KBM-7 (cell line): ENCODE measurements at regions not wholly inside any gene's neighbourhood (a gene's known extent, or its start where the extent isn't known, plus 50 kb on each side); places are given as distances from the start of the nearest gene placed in this dataset.

Experiments
- DNase-seq: peaks from one replicate; pipeline ENCODE4 v3.0.0-alpha.2; 2015
- in situ Hi-C: fragments of 300-500 bp; cut with MboI; formaldehyde crosslinking; loops from 2 replicates; pipeline ENCODE4 v1.14.3; 2020; ENCODE audit warnings: low sequenced_read_pairs, low pct_unique_long_range_greater_than_20kb, mixed read lengths

- in situ Hi-C loops, result no loop called here
- DNase-seq, result no peak
Measured at GRCh38 chr11:130749216-130749615, 167.1 kb downstream of the SNX19 start.

- DNase-seq, result no peak
- in situ Hi-C loops, result no loop called here
Measured at GRCh38 chr11:130760515-130761125, 155.7 kb downstream of the SNX19 start.

DNA sequence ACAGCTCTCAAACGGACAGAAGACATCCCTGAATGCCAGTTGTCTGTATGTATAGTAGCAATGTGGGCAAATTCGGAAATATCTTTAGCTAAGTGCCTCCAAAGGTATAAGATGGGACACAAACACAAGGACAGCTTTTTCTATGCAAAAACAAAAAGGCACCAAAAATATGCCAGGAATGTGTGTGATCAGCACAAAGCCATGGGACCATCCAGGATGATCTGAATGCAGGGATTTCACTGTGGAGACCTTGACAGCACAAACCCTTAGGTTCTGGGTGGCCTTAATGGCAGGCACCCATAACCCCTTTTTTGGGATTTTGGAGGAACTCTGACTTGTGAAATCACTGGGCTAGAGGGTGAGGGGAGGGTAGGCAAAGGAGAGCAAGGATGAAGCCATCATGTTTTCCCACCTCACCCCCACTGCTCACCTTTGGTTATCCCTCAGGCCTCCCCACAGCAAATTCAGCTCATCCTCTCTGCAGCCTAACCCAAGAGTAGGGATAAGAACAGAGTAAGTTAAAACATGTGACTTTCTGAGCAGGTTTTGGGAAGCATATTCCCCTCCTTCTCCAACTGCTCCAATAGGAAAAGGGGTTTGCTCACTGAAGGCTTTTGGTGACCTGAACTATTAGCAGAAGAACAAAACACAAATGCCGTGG is 154.6 kb downstream of the SNX19 start:
- no peak for DNase-seq
- in situ Hi-C loops, result no loop called here

- DNase-seq, result no peak
- in situ Hi-C loops, result no loop called here
Measured at GRCh38 chr11:130762638-130763037, 153.6 kb downstream of the SNX19 start.

GRCh38 chr11:130763087-130763980 is 152.9 kb downstream of the SNX19 start:
- in situ Hi-C loops, result no loop called here
- DNase-seq, result no peak

GRCh38 chr11:130765406-130765805 is 150.9 kb downstream of the SNX19 start:
- in situ Hi-C loops, result no loop called here
- DNase-seq, result no peak

GRCh38 chr11:130765951-130766649 is 150.2 kb downstream of the SNX19 start:
- no peak for DNase-seq
- in situ Hi-C loops, result no loop called here

DNA sequence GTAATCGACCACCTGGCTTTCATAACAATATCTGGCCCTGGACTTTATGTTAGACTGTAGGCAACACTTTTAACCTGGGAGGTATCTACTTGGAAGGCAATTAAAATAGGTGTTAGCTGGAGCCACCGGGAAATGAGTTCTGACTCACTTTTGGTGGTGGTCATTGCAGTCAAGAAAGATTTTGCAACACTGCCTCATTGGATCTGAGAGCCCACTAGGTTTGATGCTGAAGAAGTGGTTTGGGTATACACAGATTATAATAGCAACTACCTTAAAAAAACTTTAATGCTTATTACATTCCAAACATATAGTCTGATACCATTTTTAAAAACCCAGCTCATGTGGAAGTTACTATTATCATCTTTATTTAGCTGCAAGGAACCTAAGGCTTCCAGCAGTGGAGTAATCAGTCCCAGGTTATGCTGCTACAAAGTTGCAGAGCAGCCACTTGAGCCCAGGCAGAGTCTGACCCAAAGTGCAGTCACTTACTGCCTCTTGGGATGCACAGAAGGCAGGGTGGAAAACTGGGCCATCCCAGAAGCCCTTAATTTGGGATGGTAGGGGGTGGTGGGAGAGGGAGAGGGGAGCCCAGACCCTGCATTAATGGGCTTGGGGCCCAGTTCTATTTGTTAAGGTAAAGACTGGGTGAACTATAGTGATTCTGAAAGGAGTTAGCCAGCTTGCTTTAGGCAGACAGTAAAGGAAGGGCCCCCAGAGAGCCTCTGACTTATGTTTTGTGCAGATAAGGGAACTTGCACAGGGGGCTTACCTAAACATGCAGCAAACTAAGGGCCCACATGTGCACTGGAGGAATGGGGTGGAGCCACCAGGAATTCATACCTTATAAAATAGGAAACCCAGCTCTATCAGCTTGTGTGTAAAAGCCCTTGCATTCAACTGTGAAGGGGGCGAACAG is 149.4 kb downstream of the SNX19 start:
- in situ Hi-C loops, result no loop called here
- DNase-seq, result no peak

DNA sequence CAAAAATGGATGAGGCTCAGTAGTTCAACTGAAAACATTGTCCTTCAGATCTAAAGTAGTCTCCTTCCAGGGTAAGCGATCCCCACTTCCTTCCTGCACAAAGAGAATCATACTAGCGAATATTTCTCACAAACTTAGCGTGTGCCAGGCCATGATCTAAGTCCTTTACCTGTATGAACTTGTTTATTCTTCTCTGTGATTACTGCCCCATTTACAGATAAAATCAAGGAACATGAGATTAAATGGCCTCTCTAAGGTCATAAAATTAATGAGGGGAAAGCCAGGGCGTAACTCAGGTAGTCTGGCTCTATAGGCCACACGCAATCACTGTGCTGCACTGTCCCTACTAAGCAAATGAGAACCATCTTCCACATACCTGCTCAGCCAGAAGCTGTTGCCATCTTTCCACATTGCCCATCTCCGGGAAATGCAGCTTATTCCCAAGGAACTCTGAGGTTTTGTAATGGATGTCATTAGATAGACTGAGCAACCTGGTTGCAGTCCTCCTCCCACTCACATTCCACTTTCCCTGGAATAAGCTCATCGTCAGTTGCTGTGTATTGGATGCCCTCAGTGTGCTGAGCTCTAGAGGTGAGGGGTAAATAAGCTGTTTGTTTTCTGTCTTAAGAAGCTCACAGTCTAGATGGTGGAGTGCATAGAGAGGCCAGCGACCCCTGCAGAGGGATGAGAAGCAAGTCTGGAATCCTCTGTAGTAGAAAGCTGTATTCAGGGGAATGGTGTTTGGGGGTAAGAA is 146.3 kb downstream of the SNX19 start:
- in situ Hi-C loops, result no loop called here
- DNase-seq, result no peak

DNA sequence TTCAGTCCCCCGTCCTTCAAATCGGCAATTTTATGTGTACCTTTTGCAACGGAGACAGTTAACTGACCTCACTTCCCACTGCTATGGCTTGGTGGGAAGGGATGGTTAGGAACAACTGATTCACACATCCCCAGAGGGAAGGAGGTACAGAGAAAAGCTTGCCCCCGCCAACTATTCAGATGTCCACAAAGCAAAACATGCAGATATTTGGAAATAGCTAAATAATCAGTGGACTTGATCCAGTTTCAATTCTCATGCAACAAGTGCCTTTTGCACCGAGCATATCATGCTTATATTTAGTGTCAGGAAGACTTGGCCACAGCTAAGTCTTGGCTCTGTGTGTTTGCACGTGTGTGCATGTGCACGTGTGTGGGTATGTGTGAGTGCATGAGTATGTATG is 144.6 kb downstream of the SNX19 start:
- no peak for DNase-seq
- in situ Hi-C loops, result no loop called here

GRCh38 chr11:130772266-130773227 is 143.7 kb downstream of the SNX19 start:
- DNase-seq, result no peak
- in situ Hi-C loops, result no loop called here

GRCh38 chr11:130773244-130773820 is 142.9 kb downstream of the SNX19 start:
- in situ Hi-C loops, result no loop called here
- no peak for DNase-seq

GRCh38 chr11:130774703-130775102 is 141.6 kb downstream of the SNX19 start:
- in situ Hi-C loops, result no loop called here
- DNase-seq, result no peak

DNA sequence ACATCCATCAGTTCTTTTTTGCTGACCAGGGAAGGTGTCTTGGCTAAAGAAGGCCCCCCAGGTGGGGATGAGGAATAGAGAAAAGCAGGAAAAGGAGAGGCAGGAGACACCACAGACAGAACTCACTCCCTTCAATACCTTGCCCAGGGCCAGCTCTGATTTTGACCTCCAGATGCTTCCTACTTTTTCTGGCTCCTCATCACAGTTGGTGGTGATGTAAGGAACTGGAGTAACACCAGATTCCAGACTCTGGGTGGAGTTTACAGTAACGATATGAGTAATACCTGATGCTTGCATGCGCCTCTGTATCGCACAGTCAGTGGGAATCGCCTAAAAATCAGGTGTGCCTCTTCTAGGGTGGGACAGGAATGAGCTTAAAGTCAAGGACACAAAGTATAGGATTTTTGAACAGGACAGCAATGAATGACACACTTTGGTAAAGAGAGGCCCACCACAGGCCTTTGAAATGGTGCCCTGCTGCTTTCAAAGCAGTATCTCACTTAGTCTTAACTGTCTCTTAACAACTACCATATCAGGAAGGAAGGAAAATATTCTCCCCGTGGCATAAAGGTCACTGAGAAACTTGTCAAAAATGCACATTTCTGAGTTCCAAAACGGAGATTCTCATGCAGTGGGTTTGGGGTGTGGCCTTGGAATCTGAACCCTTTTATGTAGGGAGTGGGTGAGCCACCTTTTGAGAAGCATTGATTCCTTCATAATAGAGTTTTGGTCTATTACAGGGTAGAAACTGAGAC is 140.8 kb downstream of the SNX19 start:
- no peak for DNase-seq

DNA sequence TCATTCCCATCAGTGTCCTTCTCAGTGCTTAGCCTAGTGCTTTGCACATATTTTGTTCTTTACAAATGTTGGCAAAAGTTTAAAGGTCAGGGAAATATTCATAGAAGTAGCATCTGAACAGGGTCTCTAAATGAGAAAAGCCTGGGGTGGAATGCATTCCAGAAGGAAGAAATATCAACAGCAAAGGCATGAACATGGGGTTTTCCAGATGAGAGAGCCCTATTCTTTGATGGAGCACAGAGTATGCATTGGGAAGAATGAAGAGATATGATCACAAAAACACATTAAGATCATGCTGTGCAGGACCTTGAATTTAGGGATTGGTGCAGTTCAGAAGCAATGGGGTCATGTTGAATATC is 140.2 kb downstream of the SNX19 start:
- no peak for DNase-seq
- in situ Hi-C loops, result no loop called here

More for the DNA sequence above, 140.8 kb downstream of the SNX19 start:
- in situ Hi-C loops, result no loop called here

GRCh38 chr11:130778026-130778425 is 138.3 kb downstream of the SNX19 start:
- in situ Hi-C loops, result no loop called here
- DNase-seq, result no peak
